ENCODE measurements at regions not wholly inside any gene's neighbourhood (a gene's known extent, or its start where the extent isn't known, plus 50 kb on each side); places are given as distances from the start of the nearest gene placed in this dataset.

DNA sequence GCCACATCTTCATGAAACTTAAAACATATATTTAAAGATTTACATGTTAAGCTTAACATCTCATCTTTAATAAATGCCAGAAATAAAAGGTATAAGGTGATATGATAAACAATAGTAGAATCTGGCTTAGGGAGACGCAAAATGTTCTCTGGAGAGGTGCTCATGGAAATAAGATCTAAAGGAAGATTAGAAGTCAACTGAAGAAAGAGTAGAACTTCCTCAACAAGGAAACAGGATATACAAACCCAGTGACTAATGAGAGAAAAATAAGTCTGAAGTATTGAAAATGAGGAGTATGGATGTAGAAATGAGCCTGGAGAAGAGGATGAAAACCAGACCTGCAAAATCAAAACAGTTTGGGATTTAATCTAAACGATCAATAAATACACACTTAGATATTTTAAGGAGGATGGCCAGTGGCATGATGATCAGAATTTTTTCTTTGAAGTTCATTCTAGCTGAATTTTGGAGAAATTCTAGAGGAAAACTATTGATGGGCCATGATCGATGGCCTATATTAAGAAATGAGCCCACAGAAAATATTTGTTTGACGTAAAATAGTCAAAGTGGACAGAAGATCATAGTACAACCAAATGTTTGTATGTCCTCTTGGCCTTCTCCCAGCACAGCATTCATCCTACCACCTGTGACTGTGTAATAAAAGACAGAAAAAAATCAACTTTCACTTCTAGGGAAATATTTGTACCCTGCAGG lies 387.9 kb upstream of the PTBP2 start:
- no peaks in the 10 kb centered on the region for H3K9me3 Mint-ChIP-seq
- H3K36me3 Mint-ChIP-seq (ENCODE audit: low read depth), result no peaks in the 10 kb centered on the region
- H3K4me3 Mint-ChIP-seq, result no peak overlapping the region
- H3K27me3 Mint-ChIP-seq (ENCODE audit: insufficient read depth), result peaks cover 5% of the 10 kb centered on the region
- H3K4me1 Mint-ChIP-seq (ENCODE audit: low read depth), result no peaks in the 10 kb centered on the region
- DNase-seq, result no peak
- no peak overlapping the region for H3K27ac Mint-ChIP-seq
- TF ChIP-seq, protein P1, sequence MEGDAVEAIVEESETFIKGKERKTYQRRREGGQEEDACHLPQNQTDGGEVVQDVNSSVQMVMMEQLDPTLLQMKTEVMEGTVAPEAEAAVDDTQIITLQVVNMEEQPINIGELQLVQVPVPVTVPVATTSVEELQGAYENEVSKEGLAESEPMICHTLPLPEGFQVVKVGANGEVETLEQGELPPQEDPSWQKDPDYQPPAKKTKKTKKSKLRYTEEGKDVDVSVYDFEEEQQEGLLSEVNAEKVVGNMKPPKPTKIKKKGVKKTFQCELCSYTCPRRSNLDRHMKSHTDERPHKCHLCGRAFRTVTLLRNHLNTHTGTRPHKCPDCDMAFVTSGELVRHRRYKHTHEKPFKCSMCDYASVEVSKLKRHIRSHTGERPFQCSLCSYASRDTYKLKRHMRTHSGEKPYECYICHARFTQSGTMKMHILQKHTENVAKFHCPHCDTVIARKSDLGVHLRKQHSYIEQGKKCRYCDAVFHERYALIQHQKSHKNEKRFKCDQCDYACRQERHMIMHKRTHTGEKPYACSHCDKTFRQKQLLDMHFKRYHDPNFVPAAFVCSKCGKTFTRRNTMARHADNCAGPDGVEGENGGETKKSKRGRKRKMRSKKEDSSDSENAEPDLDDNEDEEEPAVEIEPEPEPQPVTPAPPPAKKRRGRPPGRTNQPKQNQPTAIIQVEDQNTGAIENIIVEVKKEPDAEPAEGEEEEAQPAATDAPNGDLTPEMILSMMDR (IDR thresholded peaks at IDR 0.05), result no peak

DNA sequence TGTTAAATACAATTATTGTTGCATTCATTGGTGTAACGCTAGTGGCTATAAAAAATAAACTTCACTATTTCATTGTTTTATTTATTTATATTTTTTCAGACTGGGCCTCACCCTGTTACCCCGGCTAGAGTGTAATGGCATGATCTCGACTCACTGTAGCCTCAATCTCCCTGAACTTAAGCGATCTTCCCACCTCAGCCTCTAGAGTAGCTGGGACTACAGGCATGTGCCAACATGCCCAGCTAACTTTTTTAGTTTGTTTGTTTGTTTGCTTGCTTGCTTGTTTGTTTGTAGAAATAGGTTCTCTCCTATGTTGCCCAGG lies 387.4 kb upstream of the PTBP2 start:
- no peak for DNase-seq
- no peaks in the 10 kb centered on the region for H3K4me1 Mint-ChIP-seq (ENCODE audit: low read depth)
- H3K27me3 Mint-ChIP-seq (ENCODE audit: insufficient read depth), result peaks cover 5% of the 10 kb centered on the region
- no peak overlapping the region for H3K4me3 Mint-ChIP-seq
- TF ChIP-seq, protein P1 (IDR thresholded peaks at IDR 0.05), result no peak
- no peaks in the 10 kb centered on the region for H3K9me3 Mint-ChIP-seq
- no peaks in the 10 kb centered on the region for H3K36me3 Mint-ChIP-seq (ENCODE audit: low read depth)
- H3K27ac Mint-ChIP-seq, result no peak overlapping the region

DNA sequence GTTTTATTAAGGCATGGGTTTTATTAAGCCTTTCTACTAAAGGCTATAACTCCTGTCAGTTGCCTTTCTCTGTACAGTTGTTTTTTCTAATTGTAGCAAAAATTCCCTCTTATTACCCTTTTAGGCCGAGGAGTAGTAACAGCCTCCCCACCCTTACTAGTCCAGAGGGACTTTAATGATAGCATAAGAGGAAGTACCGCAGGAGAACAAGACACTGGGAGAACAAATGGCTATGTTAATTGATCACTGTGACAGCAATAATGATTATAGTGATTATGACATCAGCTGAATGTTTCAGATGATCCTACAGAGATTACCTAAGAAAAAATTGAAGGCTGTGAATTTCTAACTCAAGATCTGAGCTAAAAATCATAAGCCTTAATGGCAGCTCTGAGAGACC lies 383.0 kb upstream of the PTBP2 start:
- H3K36me3 Mint-ChIP-seq (ENCODE audit: low read depth), result no peaks in the 10 kb centered on the region
- H3K4me1 Mint-ChIP-seq (ENCODE audit: low read depth), result no peaks in the 10 kb centered on the region
- peaks cover 6% of the 10 kb centered on the region for H3K27me3 Mint-ChIP-seq (ENCODE audit: insufficient read depth)
- H3K27ac Mint-ChIP-seq, result no peak overlapping the region
- no peaks in the 10 kb centered on the region for H3K9me3 Mint-ChIP-seq
- no peak overlapping the region for H3K4me3 Mint-ChIP-seq
- no peak for DNase-seq
- TF ChIP-seq, protein P1 (IDR thresholded peaks at IDR 0.05), result no peak

DNA sequence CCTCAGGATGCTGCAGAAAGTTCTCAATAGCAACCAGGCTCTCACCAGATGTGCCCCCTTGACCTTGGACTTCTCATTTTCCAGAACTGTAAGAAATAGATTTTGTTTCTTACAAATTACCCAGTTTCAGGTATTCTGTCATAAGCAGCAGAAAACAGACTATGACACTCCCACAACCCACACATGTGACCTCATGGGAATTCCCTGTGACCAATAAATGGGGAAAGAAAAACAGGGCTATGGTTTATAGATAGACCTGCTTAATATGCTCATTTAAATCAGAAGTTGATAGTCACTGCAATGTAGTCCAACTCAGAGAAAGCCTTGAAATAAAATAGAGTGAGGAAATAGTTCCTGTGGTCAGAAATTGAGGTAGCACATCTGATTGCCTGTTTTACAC lies 380.9 kb upstream of the PTBP2 start:
- Mint-ChIP-seq H3K9me3 (no peaks in the 10 kb centered on the region), H3K27me3 (ENCODE audit: insufficient read depth) (peaks cover 6% of the 10 kb centered on the region), H3K4me1 (ENCODE audit: low read depth) (no peaks in the 10 kb centered on the region), H3K4me3 (no peak overlapping the region), H3K27ac (no peak overlapping the region), H3K36me3 (ENCODE audit: low read depth) (no peaks in the 10 kb centered on the region)
- DNase-seq, result no peak
- TF ChIP-seq, protein P1 (IDR thresholded peaks at IDR 0.05), result no peak

DNA sequence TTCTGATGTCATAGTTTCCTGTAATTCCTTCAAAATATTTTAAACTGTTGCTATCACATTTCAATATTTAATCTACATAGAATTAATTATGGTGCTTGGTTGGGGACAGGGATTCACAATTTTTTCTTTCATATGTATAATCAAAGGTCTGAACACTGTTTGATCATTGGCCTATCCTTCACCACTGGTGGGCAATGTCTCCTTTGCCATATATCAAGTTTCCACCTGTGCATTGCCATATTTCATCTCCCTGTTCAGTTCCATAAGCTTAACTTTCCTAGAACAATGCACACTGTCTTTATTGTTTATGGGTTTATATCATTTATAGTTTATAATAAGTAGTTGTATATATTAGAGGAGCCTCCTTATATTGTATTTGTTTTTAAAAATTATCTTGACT lies 374.9 kb upstream of the PTBP2 start:
- Mint-ChIP-seq H3K36me3 (ENCODE audit: low read depth) (no peaks in the 10 kb centered on the region), H3K4me3 (no peak overlapping the region), H3K27ac (no peak overlapping the region), H3K27me3 (ENCODE audit: insufficient read depth) (peaks cover 6% of the 10 kb centered on the region; the same call in 1 of the 2 replicates), H3K9me3 (no peaks in the 10 kb centered on the region), H3K4me1 (ENCODE audit: low read depth) (no peaks in the 10 kb centered on the region)
- no peak for DNase-seq
- TF ChIP-seq, protein P1 (IDR thresholded peaks at IDR 0.05), result no peak

DNA sequence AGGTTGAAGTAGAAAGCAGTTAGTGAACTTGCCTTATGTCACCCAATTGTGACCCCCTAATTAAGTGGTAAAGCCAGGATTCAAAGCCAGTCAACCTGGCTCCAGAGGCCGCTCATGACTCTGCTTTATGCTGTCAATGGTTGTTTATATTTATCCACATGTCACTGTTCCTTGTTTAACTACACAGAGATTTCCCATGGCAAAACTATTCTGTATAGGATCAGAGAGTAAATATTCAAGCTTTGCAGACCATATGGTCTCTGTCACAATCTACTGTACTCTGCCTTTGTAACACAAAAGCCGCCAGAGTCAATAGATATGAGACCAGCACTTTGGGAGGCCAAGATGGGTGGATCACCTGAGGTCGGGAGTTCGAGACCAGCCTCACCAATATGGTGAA lies 371.7 kb upstream of the PTBP2 start:
- peaks cover 8% of the 10 kb centered on the region; the same call in 1 of the 2 replicates for H3K27me3 Mint-ChIP-seq (ENCODE audit: insufficient read depth)
- H3K4me1 Mint-ChIP-seq (ENCODE audit: low read depth), result no peaks in the 10 kb centered on the region
- no peak for DNase-seq
- TF ChIP-seq, protein P1 (IDR thresholded peaks at IDR 0.05), result no peak
- no peaks in the 10 kb centered on the region for H3K36me3 Mint-ChIP-seq (ENCODE audit: low read depth)
- no peaks in the 10 kb centered on the region for H3K9me3 Mint-ChIP-seq
- H3K27ac Mint-ChIP-seq, result no peak overlapping the region
- no peak overlapping the region for H3K4me3 Mint-ChIP-seq
